ENCODE measurements at regions not wholly inside any gene's neighbourhood (a gene's known extent, or its start where the extent isn't known, plus 50 kb on each side); places are given as distances from the start of the nearest gene placed in this dataset.

GRCh38 chr3:152519376-152519775, 250.6 kb downstream of the MBNL1 start:
- peak; percentile 72 for ATAC-seq
- Histone ChIP-seq H3K4me1 (ENCODE audit: control insufficient read depth, insufficient read depth, low read length) (peaks cover 5% of the 10 kb centered on the region), H3K27me3 (replicated peaks in 1 of 2; ENCODE audit: control insufficient read depth in 2 of 2, insufficient read depth in 2 of 2, low read length in 1 of 2) (no peaks in the 10 kb centered on the region), H3K4me2 (ENCODE audit: control insufficient read depth, insufficient read depth) (no peak overlapping the region), H3K27ac (ENCODE audit: control insufficient read depth, insufficient read depth) (no peak overlapping the region), H3K79me2 (ENCODE audit: control insufficient read depth, insufficient read depth, low read length) (no peaks in the 10 kb centered on the region), H2AFZ (ENCODE audit: control insufficient read depth, low read depth, low read length) (peak overlapping the region; percentile 1), H3K36me3 (ENCODE audit: control insufficient read depth in 2 of 2, insufficient read depth in 2 of 2, low read length in 1 of 2) (no peaks in the 10 kb centered on the region), H3K4me3 (no peak overlapping the region), H3K9ac (ENCODE audit: control insufficient read depth, insufficient read depth, low read length) (no peak overlapping the region), H3K9me3 (replicated peaks; ENCODE audit: control insufficient read depth, insufficient read depth, low read length) (no peaks in the 10 kb centered on the region; the same call in 2 of the 3 replicates), H4K20me1 (ENCODE audit: control insufficient read depth, insufficient read depth) (no peaks in the 10 kb centered on the region)
- intact Hi-C loops (cut with micrococcal nuclease; ENCODE audit: unreplicated experiment): loop anchor here (2.0 kb wide), 1 partner anchor 39 kb away; no protein-coding TSS in a partner anchor
- ChIA-PET RAD21 (ENCODE audit: unreplicated experiment) (interaction anchor here (0.6 to 6.9 kb wide), 5 partner anchors 11 to 72 kb away, joined by 3 to 84 read pairs (median 5); no protein-coding TSS in a partner anchor), CTCF (interaction anchor here (0.5 to 27.4 kb wide), 8 partner anchors 11 to 493 kb away, joined by 3 to 379 read pairs (median 4); no protein-coding TSS in a partner anchor), SMC1A (ENCODE audit: uncharacterized antibody, unreplicated experiment) (interaction anchor here (1.0 to 11.5 kb wide), 6 partner anchors 9 to 77 kb away, joined by 3 to 248 read pairs (median 35); no protein-coding TSS in a partner anchor), POLR2A (interaction anchor here (0.7 to 1.0 kb wide), 3 partner anchors 27 to 246 kb away, joined by 4 to 7 read pairs (median 6); no protein-coding TSS in a partner anchor)
- FAIRE-seq: peak; percentile 89
- BruUV-seq (replicated peaks): no TSS peak
- DNase-seq (ENCODE audit: low read depth, low spot score): no peak
- in situ Hi-C loops (cut with MboI): no loop called here
- no peak for TF ChIP-seq BCL3 (IDR thresholded peaks at IDR 0.05; ENCODE audit: borderline replicate concordance, insufficient read depth, low read depth, low read length, poor library complexity, severe bottlenecking)
- TF ChIP-seq IKZF1 (conservative IDR thresholded peaks at IDR 0.05): no peak
- TF ChIP-seq JUNB (IDR thresholded peaks at IDR 0.05): peak; percentile 48
- TF ChIP-seq, protein P1, sequence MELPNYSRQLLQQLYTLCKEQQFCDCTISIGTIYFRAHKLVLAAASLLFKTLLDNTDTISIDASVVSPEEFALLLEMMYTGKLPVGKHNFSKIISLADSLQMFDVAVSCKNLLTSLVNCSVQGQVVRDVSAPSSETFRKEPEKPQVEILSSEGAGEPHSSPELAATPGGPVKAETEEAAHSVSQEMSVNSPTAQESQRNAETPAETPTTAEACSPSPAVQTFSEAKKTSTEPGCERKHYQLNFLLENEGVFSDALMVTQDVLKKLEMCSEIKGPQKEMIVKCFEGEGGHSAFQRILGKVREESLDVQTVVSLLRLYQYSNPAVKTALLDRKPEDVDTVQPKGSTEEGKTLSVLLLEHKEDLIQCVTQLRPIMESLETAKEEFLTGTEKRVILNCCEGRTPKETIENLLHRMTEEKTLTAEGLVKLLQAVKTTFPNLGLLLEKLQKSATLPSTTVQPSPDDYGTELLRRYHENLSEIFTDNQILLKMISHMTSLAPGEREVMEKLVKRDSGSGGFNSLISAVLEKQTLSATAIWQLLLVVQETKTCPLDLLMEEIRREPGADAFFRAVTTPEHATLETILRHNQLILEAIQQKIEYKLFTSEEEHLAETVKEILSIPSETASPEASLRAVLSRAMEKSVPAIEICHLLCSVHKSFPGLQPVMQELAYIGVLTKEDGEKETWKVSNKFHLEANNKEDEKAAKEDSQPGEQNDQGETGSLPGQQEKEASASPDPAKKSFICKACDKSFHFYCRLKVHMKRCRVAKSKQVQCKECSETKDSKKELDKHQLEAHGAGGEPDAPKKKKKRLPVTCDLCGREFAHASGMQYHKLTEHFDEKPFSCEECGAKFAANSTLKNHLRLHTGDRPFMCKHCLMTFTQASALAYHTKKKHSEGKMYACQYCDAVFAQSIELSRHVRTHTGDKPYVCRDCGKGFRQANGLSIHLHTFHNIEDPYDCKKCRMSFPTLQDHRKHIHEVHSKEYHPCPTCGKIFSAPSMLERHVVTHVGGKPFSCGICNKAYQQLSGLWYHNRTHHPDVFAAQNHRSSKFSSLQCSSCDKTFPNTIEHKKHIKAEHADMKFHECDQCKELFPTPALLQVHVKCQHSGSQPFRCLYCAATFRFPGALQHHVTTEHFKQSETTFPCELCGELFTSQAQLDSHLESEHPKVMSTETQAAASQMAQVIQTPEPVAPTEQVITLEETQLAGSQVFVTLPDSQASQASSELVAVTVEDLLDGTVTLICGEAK (IDR thresholded peaks at IDR 0.05; ENCODE audit: borderline replicate concordance): no peak
- TF ChIP-seq HDAC2 (IDR thresholded peaks at IDR 0.05): no peak
- 0 out of 2 replicates have a peak, but pooled peaks have one; percentile 11 for TF ChIP-seq MEF2A (IDR thresholded peaks at IDR 0.05; ENCODE audit: insufficient read depth, low read depth, low read length)
- peak; percentile 82 for TF ChIP-seq NFIC (IDR thresholded peaks at IDR 0.05; ENCODE audit: low read depth, low read length)
- no peak for TF ChIP-seq MTA2 (IDR thresholded peaks at IDR 0.05; ENCODE audit: low read depth)
- TF ChIP-seq ETV6 (conservative IDR thresholded peaks at IDR 0.05 in 1 of 2, IDR thresholded peaks at IDR 0.05 in 1 of 2; ENCODE audit: borderline replicate concordance in 1 of 2, low read depth in 1 of 2): no peak
- TF ChIP-seq MEF2B (IDR thresholded peaks at IDR 0.05; ENCODE audit: partially characterized antibody, poor library complexity, severe bottlenecking): peak; percentile 50
- TF ChIP-seq SMARCA5 (IDR thresholded peaks at IDR 0.05): no peak
- TF ChIP-seq ELK1 (IDR thresholded peaks at IDR 0.05; ENCODE audit: low read depth, low read length): no peak
- TF ChIP-seq IKZF2 (IDR thresholded peaks at IDR 0.05): 0 out of 4 replicates have a peak, but pooled peaks of 1 of the 2 experiments have one; percentile 15
- TF ChIP-seq BCLAF1 (IDR thresholded peaks at IDR 0.05): no peak
- no peak for TF ChIP-seq ZSCAN29 (IDR thresholded peaks at IDR 0.05)
